AG10803 (cell line): ENCODE measurements at regions not wholly inside any gene's neighbourhood (a gene's known extent, or its start where the extent isn't known, plus 50 kb on each side); places are given as distances from the start of the nearest gene placed in this dataset.

Source experiments
- DNase-seq: peaks from one replicate; pipeline ENCODE4 v3.0.0; 2010; ENCODE audit warnings: low read depth
- H3K4me3 ChIP-seq: 2 replicates; pipeline ENCODE4 v1.5.1; 2011; ENCODE audit warnings: mild to moderate bottlenecking, low read length, control low read depth
- TF ChIP-seq, protein P1 (sequence below): conservative IDR thresholded peaks from 2 replicates; pipeline ENCODE4 v1.5.1; 2011; ENCODE audit warnings: mild to moderate bottlenecking, low read length, control low read depth, inconsistent platforms

- H3K4me3 ChIP-seq = no peak overlapping the region
- TF ChIP-seq, protein P1, sequence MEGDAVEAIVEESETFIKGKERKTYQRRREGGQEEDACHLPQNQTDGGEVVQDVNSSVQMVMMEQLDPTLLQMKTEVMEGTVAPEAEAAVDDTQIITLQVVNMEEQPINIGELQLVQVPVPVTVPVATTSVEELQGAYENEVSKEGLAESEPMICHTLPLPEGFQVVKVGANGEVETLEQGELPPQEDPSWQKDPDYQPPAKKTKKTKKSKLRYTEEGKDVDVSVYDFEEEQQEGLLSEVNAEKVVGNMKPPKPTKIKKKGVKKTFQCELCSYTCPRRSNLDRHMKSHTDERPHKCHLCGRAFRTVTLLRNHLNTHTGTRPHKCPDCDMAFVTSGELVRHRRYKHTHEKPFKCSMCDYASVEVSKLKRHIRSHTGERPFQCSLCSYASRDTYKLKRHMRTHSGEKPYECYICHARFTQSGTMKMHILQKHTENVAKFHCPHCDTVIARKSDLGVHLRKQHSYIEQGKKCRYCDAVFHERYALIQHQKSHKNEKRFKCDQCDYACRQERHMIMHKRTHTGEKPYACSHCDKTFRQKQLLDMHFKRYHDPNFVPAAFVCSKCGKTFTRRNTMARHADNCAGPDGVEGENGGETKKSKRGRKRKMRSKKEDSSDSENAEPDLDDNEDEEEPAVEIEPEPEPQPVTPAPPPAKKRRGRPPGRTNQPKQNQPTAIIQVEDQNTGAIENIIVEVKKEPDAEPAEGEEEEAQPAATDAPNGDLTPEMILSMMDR = no peak
- DNase-seq = no peak
Observed at GRCh38 chr19:30672926-30673325, 300.7 kb downstream of the ZNF536 start.

DNA sequence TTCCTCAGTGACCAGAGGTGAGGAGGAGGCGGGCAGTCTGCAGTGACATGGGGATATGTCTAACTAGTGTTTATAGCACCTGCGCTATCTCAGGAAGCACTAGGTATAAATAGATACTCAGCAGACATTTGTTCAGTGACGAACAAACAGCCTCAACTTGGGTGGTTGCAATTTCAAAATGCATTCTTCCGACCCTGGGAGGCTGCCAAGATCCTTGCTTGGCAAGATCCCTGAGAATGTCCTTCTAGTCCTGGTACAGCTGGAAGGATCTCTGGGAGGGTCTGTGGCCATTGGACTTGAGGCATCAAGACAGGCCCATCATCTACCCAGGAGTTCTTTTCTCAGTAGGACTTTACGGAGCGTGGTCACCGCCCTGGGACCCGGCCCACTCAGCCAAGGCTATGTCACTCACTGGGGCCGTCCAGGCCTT is 299.5 kb downstream of the ZNF536 start:
- TF ChIP-seq, protein P1 = no peak
- DNase-seq = peak; percentile 53

DNA sequence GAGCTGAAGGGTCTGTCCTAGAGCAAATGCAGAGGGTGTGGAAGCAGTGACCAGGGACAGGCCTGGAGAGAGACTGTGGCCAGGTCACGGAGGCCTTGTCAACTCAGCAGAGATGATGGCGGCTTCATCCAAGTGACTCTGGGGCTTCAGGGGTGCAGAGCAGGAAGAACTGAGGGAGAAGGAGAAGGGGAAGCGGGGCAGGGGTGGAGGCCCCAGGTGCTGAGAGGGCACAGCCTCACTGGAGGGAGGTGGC is 299.1 kb downstream of the ZNF536 start:
- H3K4me3 ChIP-seq = no peak overlapping the region
- TF ChIP-seq, protein P1 = no peak
- DNase-seq = no peak

More for the DNA sequence above, 299.5 kb downstream of the ZNF536 start:
- H3K4me3 ChIP-seq = no peak overlapping the region

DNA sequence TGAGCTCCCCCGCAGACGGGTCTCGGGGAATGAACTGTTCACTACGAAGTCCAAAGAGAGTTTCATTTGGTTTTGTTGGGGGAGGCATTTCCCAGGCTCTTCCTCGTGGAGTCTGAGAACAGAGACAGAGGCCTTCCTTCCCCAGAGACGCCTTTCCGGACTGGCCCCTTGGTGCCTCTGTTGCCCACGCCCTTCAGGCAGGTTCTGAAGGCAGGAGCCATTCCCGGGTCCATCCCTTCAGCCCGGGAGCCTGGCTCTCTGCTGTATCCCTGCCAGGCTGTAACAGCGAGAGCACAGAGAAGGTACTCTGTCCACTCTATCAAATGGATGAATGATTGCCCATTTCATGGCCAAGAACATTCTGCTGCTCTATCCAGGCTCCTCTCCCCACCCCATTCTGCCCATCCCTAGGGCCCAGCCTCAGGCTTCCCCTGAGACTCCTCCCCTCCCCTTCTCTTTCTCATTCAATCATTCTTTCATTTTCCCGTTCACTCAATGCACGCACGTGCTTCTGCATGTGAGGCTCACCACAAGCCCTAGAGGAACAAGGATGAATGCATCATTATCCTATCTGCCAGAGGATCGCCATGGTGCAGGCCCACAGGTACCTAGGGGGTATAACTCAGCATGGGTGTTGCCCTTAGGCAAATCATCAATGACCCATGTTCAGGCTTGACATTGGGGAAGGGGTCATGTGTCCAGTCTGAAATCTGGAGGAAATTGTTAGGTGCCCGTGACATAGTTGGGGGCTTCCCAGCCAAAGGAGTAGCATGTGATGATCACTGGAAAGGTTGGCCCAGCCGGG is 298.6 kb downstream of the ZNF536 start:
- H3K4me3 ChIP-seq = no peak overlapping the region
- no peak for DNase-seq
- TF ChIP-seq, protein P1 = no peak

GRCh38 chr19:30670011-30670329 is 297.8 kb downstream of the ZNF536 start:
- H3K4me3 ChIP-seq = no peak overlapping the region
- TF ChIP-seq, protein P1 = no peak
- no peak for DNase-seq

DNA sequence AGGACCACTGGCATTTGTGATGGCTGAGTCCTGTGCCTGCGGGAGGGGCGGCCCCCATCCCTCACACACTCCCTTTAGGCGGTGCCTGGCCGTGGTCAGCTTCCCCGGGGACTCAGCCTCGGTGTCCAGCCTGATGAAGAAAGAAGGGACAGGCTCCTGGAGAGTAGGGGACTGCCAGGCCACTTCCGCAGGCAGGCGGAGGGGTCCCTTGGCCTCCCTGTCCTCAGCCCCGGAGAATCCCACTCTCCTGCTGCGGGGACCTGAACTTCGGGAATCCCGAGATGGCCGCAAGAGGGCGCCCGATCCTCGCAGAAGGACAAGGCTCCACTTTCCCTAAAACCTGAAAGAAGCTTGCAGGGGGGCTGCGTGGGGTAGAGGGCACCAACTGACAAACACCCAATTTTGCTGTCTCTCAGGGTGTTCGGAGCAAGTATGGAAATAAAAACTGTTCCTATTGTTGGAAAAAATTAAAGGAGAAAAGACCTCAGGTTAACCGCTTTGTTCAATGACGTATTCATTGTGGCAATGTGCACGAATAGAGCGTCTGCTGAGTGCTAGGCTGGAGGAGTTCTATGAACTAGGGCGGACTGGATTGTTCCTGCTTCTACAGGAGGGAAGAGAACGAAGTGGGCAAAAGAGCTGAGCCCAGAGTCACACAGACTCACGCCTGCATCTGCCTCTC is 297.3 kb downstream of the ZNF536 start:
- no peak overlapping the region; the same call in 1 of the 2 replicates for H3K4me3 ChIP-seq
- peak; percentile 44 for DNase-seq
- TF ChIP-seq, protein P1 = peak; percentile 78
